Pancreas (tissue), 10 donors: ENCODE measurements at regions not wholly inside any gene's neighbourhood (a gene's known extent, or its start where the extent isn't known, plus 50 kb on each side); places are given as distances from the start of the nearest gene placed in this dataset.
A peak's percentile ranks its signal among the peaks of the same experiment; 100 is the strongest.

Experiments used
- ATAC-seq, 4 donors: fragments of 200-7000 bp; cut with Tn5 transposase; one replicate each; pipeline versions ENCODE4 v1.8.0 to v1.9.1; 2020; ENCODE audit warnings: mild to moderate bottlenecking in 4 of 4, moderate library complexity in 4 of 4
- DNase-seq, 6 donors: peaks; one replicate each; pipeline ENCODE4 v3.0.0-alpha.2; 2020
- FAIRE-seq: peaks from 2 replicates; lab custom pipeline; 2012; peaks lifted over from hg19 to GRCh38; lab: Jason Lieb, UNC
- H3K27ac ChIP-seq, 4 donors: fragments of 200-600 bp; sonication (generic); 1 replicate in 3 of 4; 2 replicates in 1 of 4; pipeline versions ENCODE4 v1.5.0 to v1.8.0; 2020
- H3K27me3 ChIP-seq, 4 donors: fragments of 200-600 bp; one replicate each; pipeline ENCODE4 v1.8.0; 2021
- H3K36me3 ChIP-seq, 3 donors: fragments of 200-600 bp; sonication (generic) in 1 of 3; one replicate each; pipeline versions ENCODE4 v1.5.0 to v1.8.0; 2020 to 2021
- H3K4me1 ChIP-seq, 3 donors: fragments of 200-600 bp; one replicate each; pipeline ENCODE4 v1.8.0; 2021
- H3K4me3 ChIP-seq, 4 donors: fragments of 200-600 bp; sonication (generic) in 2 of 4; one replicate each; pipeline versions ENCODE4 v1.5.0 to v1.8.0; 2020 to 2021
- H3K9me3 ChIP-seq, 4 donors: fragments of 200-600 bp; one replicate each; pipeline ENCODE4 v1.8.0; 2021
- CTCF ChIP-seq, 4 donors: fragments of 200-600 bp; sonication (generic) in 3 of 4; IDR thresholded peaks; one replicate each; pipeline versions ENCODE4 v1.5.0 to v1.8.0; 2021; ENCODE audit warnings: antibody characterized with exemption in 4 of 4
- WGBS, 2 donors: extraction: QIAGEN DNeasy Blood & Tissue Kit; methylation state at CpG; one replicate each; pipeline ENCODE4 v1.1.7; 2013; 5-methylcytosine and 5-hydroxymethylcytosine counted together
- intact Hi-C, 3 donors: fragments of 100-400 bp; cut with DNase I; formaldehyde crosslinking; loops; one replicate each; pipeline versions ENCODE4 v1.11.1 to v1.14.2; 2022
- donor health status: healthy with polysubstance abuse.
- donor health status: DM: no; HTN: no; CAD: no; lungs with moderate emphysema.
- donor health status: DM: no; HTN: no; CAD: no.
- donor health status: control.
- donor health status: control.
- donor health status: Bipolar disorder and iron deficiency.
- donor health status: DM: yes; HTN: yes; CAD: no.
- donor health status: DM: no; HTN: no; CAD: no.
- donor health status: DM: no; HTN: no; CAD: no.
- donor health status: DM: yes; HTN: yes; CAD: no.

- WGBS, 2 donors = 84 to 88% methylated on average over 5 of the region's 5 CpGs
- no peak for FAIRE-seq
- no peaks in the 10 kb centered on the region for H3K36me3 ChIP-seq
- no peaks in the 10 kb centered on the region for H3K27me3 ChIP-seq
- peaks cover 12 to 14% (median 13%) of the 10 kb centered on the region in 3 donors for H3K4me1 ChIP-seq
- ATAC-seq = no peak
- intact Hi-C loops = no loop called here
- no peaks in the 10 kb centered on the region for H3K9me3 ChIP-seq
- H3K4me3 ChIP-seq = no peak overlapping the region
- DNase-seq = no peak
- no peak for TF ChIP-seq CTCF (IDR thresholded peaks at IDR 0.05)
- H3K27ac ChIP-seq = no peak overlapping the region
Measured at GRCh38 chr12:123071857-123072256, 79.0 kb downstream of the PITPNM2 start.

DNA sequence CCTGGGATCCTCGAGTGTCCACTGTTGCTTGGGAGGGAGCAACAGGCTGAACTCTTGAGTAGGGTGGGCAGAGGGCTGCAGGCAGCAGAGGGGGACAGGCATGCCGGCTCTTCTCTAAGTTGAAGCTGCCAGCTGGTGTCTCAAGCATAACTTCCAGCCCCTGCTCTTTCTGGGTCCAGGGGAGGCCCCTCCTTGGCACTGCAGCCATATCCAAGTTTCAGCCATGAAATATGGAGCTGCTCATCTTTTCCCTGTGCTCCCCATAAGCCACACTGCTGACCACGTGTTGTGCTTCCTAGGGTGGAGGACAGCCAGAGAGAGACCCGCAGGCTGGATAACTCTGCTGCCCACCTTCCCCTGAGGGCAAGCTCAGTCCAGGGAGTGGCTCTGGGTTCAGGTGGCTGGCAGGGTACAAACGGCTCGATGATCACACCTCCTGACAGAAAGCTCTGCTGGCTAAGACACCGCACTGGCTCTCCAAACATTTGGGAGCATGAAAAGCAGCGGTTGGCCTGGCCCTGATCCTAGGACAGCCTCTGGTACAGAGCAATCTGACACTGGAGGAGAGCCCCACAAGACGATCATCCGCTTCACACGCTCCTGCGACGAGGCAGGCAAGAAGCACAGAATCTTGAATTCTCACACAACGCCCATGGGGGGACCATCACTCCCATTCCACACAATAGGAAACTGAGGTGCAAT, 79.6 kb downstream of the PITPNM2 start:
- WGBS, 2 donors = 87 to 90% methylated on average over 14 of the region's 14 CpGs
- no peak for TF ChIP-seq CTCF (IDR thresholded peaks at IDR 0.05)
- H3K9me3 ChIP-seq = no peaks in the 10 kb centered on the region
- intact Hi-C loops = no loop called here
- H3K4me1 ChIP-seq = peaks cover 12 to 14% (median 13%) of the 10 kb centered on the region in 3 donors
- ATAC-seq (no peak), FAIRE-seq (no peak), DNase-seq (peak in 1 of 6 donors; percentile 29)
- H3K27me3 ChIP-seq = no peaks in the 10 kb centered on the region
- H3K27ac ChIP-seq = no peak overlapping the region
- H3K36me3 ChIP-seq = no peaks in the 10 kb centered on the region
- no peak overlapping the region for H3K4me3 ChIP-seq

- intact Hi-C loops = no loop called here
- 84 to 85% methylated on average over 14 of the region's 14 CpGs for WGBS, 2 donors
- DNase-seq = peak in 1 of 6 donors; percentile 62
Measured at GRCh38 chr12:123070267-123071081, 80.4 kb downstream of the PITPNM2 start.

DNA sequence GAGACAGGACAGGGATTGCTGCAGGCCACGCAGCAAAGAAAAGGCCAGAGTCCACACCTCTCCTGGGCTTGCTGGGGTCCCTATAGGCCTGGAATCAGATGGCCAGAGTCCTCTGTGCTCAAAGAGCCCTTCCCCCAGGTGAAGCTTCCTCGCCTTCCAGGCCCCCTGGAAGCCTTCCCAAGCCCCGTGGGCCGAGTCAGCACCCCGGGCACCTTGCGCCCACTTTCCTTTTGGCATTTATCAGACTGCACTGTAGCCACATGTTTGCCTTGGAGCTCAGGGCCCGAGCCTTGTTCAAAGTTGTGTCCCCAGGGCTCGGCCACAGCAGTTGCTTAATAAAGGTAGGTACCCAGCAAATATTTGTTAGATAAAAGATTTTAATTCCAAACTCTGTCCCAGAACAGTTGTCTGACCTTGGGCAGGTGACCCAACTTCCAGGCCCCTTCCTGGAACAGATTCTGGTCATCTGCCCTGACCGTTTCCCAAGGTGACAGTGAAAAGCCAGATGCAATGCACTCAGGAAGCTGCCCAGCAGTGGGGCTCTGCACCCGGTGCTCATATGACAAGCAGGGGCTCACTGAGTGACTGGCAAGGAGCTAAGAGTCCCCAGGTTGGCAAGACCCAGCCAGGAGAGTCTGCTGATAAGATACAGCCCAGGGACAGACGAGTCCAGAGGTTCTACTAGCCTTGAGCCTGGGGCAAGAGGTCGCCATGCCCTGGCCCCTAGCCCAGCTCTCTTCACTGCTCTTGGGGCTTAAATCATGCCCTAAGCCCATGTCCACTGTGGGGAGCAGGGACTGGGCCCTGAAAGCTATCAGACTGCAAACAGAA, 81.2 kb downstream of the PITPNM2 start:
- no peaks in the 10 kb centered on the region for H3K9me3 ChIP-seq
- H3K4me3 ChIP-seq = no peak overlapping the region
- peak overlapping the region in 3 of 4 donors; percentile 51 to 55 (median 54) for H3K27ac ChIP-seq
- no peaks in the 10 kb centered on the region for H3K27me3 ChIP-seq
- intact Hi-C loops = no loop called here
- DNase-seq = peak in 3 of 6 donors; percentile 24 to 35 (median 25)
- H3K36me3 ChIP-seq = no peaks in the 10 kb centered on the region
- peak; percentile 39 to 70 (median 52) for ATAC-seq
- peaks cover 12 to 16% (median 13%) of the 10 kb centered on the region in 3 donors for H3K4me1 ChIP-seq
- no peak for FAIRE-seq
- TF ChIP-seq CTCF (IDR thresholded peaks at IDR 0.05) = no peak
- 25 to 29% methylated on average over 12 of the region's 12 CpGs for WGBS, 2 donors

More at GRCh38 chr12:123070267-123071081, 80.4 kb downstream of the PITPNM2 start:
- H3K27ac ChIP-seq = peak overlapping the region in 3 of 4 donors; percentile 51 to 55 (median 54)
- no peak for TF ChIP-seq CTCF (IDR thresholded peaks at IDR 0.05)
- no peaks in the 10 kb centered on the region for H3K27me3 ChIP-seq
- FAIRE-seq (no peak), ATAC-seq (peak in 2 of 4 donors; percentile 6)
- no peak overlapping the region for H3K4me3 ChIP-seq
- peaks cover 12 to 14% (median 13%) of the 10 kb centered on the region in 3 donors for H3K4me1 ChIP-seq
- H3K36me3 ChIP-seq = no peaks in the 10 kb centered on the region
- no peaks in the 10 kb centered on the region for H3K9me3 ChIP-seq
